ENCODE measurements at regions not wholly inside any gene's neighbourhood (a gene's known extent, or its start where the extent isn't known, plus 50 kb on each side); places are given as distances from the start of the nearest gene placed in this dataset.
"Not testable (repeated sequence)": the region's sequence is repeated elsewhere in the genome, so short reads cannot be mapped to it uniquely, and the experiment has no call there.

DNA sequence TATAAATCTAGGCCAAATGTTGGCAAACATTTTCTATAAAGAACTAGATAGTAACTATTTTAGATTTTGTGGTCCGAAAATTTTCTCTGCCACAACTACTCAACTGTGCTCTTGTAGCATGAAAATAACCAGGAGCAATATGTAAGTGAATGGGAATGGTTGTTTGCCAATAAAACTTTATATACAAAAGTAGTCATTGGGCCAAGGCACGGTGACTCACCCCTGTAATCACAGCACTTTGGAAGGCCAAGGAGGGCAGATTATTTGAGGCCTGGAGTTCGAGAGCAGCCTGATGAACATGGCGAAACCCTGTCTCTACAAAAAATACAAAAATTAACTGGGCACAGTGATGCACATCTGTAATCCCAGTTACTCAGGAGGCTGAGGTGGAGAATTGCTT is 617.1 kb downstream of the EPM2A start:
- in situ Hi-C loops (cut with MboI; ENCODE audit: low sequenced_read_pairs): no loop called here

- in situ Hi-C loops (cut with MboI; ENCODE audit: low sequenced_read_pairs): no loop called here
These were observed 616.2 kb downstream of the EPM2A start for GRCh38 chr6:145119081-145119480.

DNA sequence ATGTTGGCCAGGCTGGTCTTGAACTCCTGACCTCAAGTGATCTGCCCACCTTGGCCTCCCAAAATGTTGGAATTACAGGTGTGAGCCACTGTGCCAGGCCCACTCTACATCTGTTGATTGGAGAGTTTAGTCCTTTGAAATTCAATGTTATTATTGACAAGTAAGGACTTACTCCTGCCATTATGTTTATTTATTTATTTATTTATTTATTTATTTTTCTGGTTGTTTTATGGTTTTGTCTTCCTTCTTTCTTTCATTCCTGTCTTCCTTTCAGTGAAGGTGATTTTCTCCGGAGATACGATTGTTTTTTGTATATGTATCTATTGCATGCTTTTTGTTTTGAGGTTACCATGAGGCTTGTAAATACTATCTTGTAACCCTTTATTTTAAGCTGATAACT is 602.6 kb downstream of the EPM2A start:
- in situ Hi-C loops (cut with MboI; ENCODE audit: low sequenced_read_pairs): no loop called here

DNA sequence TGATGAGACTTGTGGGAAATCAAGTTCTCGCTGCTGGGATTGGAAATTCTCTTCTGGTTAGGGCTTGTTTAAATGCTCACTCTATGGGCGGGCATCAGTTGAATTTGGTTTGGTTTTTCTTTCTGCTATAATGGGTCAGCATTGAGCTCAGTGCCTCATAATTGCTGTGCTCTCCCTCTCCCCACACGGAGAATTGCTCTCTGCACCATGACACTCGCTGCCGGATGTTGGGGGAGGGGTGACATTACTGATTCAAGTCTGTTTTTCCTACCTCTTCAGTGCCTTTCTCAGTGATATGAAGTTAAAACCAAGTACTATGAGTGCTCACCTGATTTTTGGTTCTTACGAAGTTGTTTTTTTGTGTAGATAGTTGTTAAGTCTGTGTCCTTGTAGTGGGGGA is 599.6 kb downstream of the EPM2A start:
- in situ Hi-C loops (cut with MboI; ENCODE audit: low sequenced_read_pairs): no loop called here

DNA sequence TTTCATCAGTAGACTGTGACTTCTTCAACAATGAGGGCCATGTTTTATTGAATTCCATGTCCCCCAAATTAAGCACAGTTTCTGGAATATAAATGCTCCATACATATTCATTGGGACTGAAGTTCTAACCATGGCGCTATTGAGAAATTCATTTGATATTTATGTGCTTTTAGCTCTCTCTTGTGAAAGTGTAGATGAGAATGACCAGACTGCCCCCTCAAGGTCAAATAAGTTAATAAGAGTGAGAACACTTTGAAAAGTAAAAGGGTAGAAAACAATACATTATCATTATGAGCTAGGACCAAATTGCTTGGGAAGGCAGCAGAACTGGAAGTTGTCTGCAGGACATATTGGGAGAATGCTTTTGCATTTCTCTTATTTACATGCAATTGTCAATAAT is 597.9 kb downstream of the EPM2A start:
- in situ Hi-C loops (cut with MboI; ENCODE audit: low sequenced_read_pairs): no loop called here

- in situ Hi-C loops (cut with MboI; ENCODE audit: low sequenced_read_pairs): no loop called here
These were observed 596.7 kb downstream of the EPM2A start for GRCh38 chr6:145138469-145139139.

- in situ Hi-C loops (cut with MboI; ENCODE audit: low sequenced_read_pairs): no loop called here
These were observed 596.0 kb downstream of the EPM2A start for GRCh38 chr6:145139140-145139850.

GRCh38 chr6:145139895-145140294 is 595.4 kb downstream of the EPM2A start:
- in situ Hi-C loops (cut with MboI; ENCODE audit: low sequenced_read_pairs): no loop called here

- in situ Hi-C loops (cut with MboI; ENCODE audit: low sequenced_read_pairs): no loop called here
These were observed 593.7 kb downstream of the EPM2A start for GRCh38 chr6:145141572-145141971.

DNA sequence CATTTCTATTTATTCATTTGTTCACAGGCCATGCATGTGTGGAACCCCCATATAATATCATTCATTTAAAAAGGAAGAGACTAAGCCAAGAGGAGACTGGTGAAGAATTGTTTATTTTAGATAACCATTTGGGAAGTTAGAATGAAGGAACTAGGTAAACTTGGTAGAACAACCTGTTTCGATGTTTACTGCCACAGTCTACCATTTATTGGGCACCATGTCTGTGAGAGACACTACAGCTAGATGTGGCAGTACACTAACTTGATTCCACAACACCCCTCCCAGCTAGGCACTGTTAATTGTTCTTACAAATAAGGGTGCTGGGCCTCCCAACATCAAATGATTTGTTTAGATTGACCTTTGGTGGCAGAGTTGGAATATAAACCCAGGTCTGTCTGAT is 592.4 kb downstream of the EPM2A start:
- in situ Hi-C loops (cut with MboI; ENCODE audit: low sequenced_read_pairs): no loop called here

DNA sequence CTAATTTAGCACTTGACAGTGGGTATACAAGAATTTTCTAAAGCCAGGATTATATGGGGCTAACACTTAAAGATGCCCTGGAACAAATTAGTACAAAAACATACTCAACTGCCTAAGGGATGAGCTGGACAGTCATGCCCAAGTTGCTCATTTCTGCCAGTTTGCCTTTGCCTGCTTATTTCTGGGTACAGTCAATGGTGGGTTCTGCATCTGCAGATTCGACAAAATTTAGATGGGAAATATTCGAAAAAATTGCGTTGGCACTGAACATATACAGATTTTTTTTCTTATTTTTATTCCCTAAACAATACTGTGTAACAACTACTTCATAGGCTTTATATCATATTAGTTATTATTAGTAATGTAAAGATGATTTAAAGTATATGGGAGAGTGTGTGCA is 591.9 kb downstream of the EPM2A start:
- in situ Hi-C loops (cut with MboI; ENCODE audit: low sequenced_read_pairs): no loop called here

- in situ Hi-C loops (cut with MboI; ENCODE audit: low sequenced_read_pairs): no loop called here
These were observed 587.8 kb downstream of the EPM2A start for GRCh38 chr6:145147559-145147958.

- in situ Hi-C loops (cut with MboI; ENCODE audit: low sequenced_read_pairs): no loop called here
These were observed 587.2 kb downstream of the EPM2A start for GRCh38 chr6:145147981-145148749.

DNA sequence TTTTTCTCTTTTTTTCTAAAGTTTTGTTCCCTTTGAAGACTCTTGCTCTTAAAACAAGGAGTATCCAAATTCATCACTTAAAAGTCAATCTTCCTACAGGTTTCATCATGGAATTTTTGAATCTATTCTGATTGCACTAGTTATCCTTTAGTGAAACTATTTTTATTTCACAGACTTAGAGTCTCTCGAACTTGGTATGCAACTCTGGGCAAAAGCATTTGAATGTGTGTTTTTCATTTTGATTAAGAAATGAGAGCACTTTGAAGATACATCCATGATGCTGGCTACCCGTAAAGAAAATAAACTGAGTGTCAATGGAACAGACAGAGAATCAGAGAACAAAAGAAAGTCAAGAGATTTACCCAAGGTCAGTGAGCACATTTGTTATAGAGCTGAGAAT is 586.5 kb downstream of the EPM2A start:
- in situ Hi-C loops (cut with MboI; ENCODE audit: low sequenced_read_pairs): no loop called here

DNA sequence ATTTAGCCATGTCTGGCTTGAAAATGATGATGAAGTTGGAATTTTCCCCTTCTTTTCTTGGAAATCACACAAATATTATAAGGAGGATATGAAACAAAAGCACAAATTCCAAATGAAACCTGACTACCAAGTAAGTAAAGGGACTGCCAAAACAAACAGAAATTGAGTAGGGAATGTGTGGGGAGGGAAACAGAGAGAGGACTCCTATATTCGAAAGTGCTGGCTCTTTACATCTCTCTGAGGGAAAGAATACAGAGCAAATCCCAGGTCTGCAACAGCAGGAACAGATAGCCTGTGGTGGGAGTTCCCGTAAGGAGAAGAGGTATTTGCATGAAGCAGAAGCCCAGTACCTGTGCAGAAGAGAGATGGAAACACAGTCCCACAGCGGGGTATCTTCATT is 583.7 kb downstream of the EPM2A start:
- in situ Hi-C loops (cut with MboI; ENCODE audit: low sequenced_read_pairs): no loop called here

DNA sequence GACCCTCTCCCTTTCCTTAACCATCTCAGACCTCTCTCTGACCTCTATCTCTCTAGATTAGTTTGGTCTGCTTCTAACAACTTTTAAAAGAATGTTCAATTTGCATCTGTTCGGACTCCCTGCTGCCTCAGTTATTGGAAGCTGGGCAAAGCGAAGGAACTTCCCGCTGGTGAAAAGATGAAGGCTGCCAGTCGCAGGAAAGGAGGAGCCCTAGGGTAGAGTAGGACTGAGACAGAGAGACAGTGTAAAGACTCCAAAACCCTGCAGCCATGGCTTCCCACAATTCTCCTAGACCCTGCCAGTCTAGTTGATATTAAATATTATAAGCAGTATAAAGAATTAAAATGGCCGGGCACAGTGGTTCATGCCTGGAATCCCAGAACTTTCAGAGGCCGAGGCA is 581.8 kb downstream of the EPM2A start:
- in situ Hi-C loops (cut with MboI; ENCODE audit: low sequenced_read_pairs): no loop called here

DNA sequence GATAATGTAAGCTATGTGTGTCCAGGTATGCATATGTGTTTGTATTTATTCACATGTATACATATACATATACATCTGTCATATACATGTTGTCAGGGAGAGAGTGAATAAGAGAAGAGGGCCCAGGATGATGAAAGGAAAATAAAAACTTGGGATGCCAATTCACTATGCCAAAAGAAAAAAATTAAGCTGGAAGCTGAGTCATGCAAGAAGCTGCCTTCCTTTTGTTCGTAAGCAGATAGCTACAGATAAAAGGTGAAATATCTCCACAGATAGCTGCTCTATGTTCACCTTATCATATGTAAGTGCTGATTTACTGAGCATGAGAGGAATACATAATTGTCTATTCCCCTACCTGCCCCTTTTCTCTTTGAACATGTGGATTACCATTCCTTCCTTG is 579.9 kb downstream of the EPM2A start:
- in situ Hi-C loops (cut with MboI; ENCODE audit: low sequenced_read_pairs): no loop called here

- in situ Hi-C loops (cut with MboI; ENCODE audit: low sequenced_read_pairs): no loop called here
These were observed 579.2 kb downstream of the EPM2A start for GRCh38 chr6:145155873-145156782.

GRCh38 chr6:145158636-145159035 is 576.7 kb downstream of the EPM2A start:
- in situ Hi-C loops (cut with MboI; ENCODE audit: low sequenced_read_pairs): not testable (repeated sequence)

DNA sequence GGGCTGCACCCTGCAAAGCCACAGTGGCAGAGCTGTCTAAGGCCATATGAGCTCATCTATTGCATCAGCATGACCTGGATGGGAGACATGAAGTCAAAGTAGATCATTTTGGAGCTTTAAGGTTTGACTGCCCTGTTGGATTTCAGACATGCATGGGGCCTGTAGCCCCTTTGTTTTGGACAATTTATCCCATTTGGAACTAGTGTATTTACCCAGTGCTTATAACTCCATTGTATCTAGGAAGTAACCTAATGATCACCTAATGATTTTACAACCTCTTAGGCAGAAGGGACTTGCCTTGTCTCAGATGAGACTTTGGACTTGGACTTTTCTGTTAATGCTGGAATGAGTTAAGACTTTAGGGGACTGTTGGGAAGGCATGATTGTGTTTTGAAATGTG is 575.4 kb downstream of the EPM2A start:
- in situ Hi-C loops (cut with MboI; ENCODE audit: low sequenced_read_pairs): no loop called here

- in situ Hi-C loops (cut with MboI; ENCODE audit: low sequenced_read_pairs): no loop called here
These were observed 573.8 kb downstream of the EPM2A start for GRCh38 chr6:145161501-145161900.
